GM23338 (cell line): ENCODE measurements at regions not wholly inside any gene's neighbourhood (a gene's known extent, or its start where the extent isn't known, plus 50 kb on each side); places are given as distances from the start of the nearest gene placed in this dataset.

Experiments
- ATAC-seq: fragments of 200-7000 bp; cut with Tn5 transposase; 3 replicates; pipeline ENCODE4 v1.9.1; 2020
- DNase-seq: peaks from one replicate; pipeline ENCODE4 v3.0.0-alpha.2; 2015; ENCODE audit warnings: low spot score
- H2AFZ ChIP-seq: fragments of 200-600 bp; sonication (generic); 2 replicates; pipeline ENCODE4 v1.8.0; 2016; ENCODE audit warnings: antibody characterized with exemption, mild to moderate bottlenecking, moderate library complexity
- H3F3A ChIP-seq: fragments of 200-600 bp; sonication (generic); replicated peaks from 2 replicates; pipeline ENCODE4 v1.8.0; 2017; ENCODE audit warnings: antibody characterized with exemption, mixed run types, low read depth
- H3K27ac ChIP-seq: fragments of 200-600 bp; sonication (generic); 2 replicates; pipeline ENCODE4 v1.6.1; 2016; ENCODE audit warnings: low read depth
- H3K27me3 ChIP-seq: fragments of 200-600 bp; sonication (generic); 2 replicates; pipeline ENCODE4 v1.8.0; 2016; ENCODE audit warnings: mild to moderate bottlenecking, mixed run types, moderate library complexity; ENCODE audit not compliant: insufficient read depth
- H3K36me3 ChIP-seq: fragments of 200-600 bp; sonication (generic); 2 replicates; pipeline ENCODE4 v1.8.0; 2016; ENCODE audit warnings: mild to moderate bottlenecking; ENCODE audit not compliant: insufficient read depth
- H3K4me1 ChIP-seq: fragments of 200-600 bp; sonication (generic); 2 replicates; pipeline ENCODE4 v1.8.0; 2016; ENCODE audit warnings: mild to moderate bottlenecking, moderate library complexity; ENCODE audit not compliant: insufficient read depth
- H3K4me2 ChIP-seq: fragments of 200-600 bp; sonication (generic); 2 replicates; pipeline ENCODE4 v1.7.1; 2017; ENCODE audit warnings: mixed run types
- H3K4me3 ChIP-seq: fragments of 200-600 bp; sonication (generic); 2 replicates; pipeline ENCODE4 v1.6.1; 2016; ENCODE audit warnings: mixed run types
- H3K79me2 ChIP-seq: fragments of 200-600 bp; sonication (generic); replicated peaks from 2 replicates; pipeline ENCODE4 v1.8.0; 2017; ENCODE audit warnings: mild to moderate bottlenecking; ENCODE audit not compliant: insufficient read depth
- H3K9me2 ChIP-seq: fragments of 200-600 bp; sonication (generic); 2 replicates; pipeline ENCODE4 v1.8.0; 2017; ENCODE audit not compliant: insufficient read depth
- H4K20me1 ChIP-seq: fragments of 200-600 bp; sonication (generic); replicated peaks from 2 replicates; pipeline ENCODE4 v1.8.0; 2017; ENCODE audit warnings: mild to moderate bottlenecking; ENCODE audit not compliant: insufficient read depth
- H3K27ac Mint-ChIP-seq: 2 replicates; pipeline ENCODE4 v1.8.0; 2020; ENCODE audit warnings: inconsistent platforms, mild to moderate bottlenecking, moderate library complexity, mixed read lengths
- H3K27me3 Mint-ChIP-seq: 3 replicates; pipeline ENCODE4 v1.8.0; 2022; ENCODE audit warnings: low read depth, mild to moderate bottlenecking, moderate library complexity, mixed read lengths, inconsistent platforms; ENCODE audit not compliant: insufficient read depth, poor library complexity
- H3K36me3 Mint-ChIP-seq: 3 replicates; pipeline ENCODE4 v1.8.0; 2021; ENCODE audit warnings: low read depth, mild to moderate bottlenecking, inconsistent platforms, moderate library complexity, mixed read lengths
- H3K4me1 Mint-ChIP-seq: 3 replicates; pipeline ENCODE4 v1.8.0; 2020; ENCODE audit warnings: mild to moderate bottlenecking, inconsistent platforms, mixed read lengths
- H3K4me3 Mint-ChIP-seq: 3 replicates; pipeline ENCODE4 v1.8.0; 2021; ENCODE audit warnings: moderate library complexity, mild to moderate bottlenecking, inconsistent platforms, mixed read lengths
- H3K9me3 Mint-ChIP-seq: 3 replicates; pipeline ENCODE4 v1.8.0; 2020; ENCODE audit warnings: moderate library complexity, mild to moderate bottlenecking, inconsistent platforms, mixed read lengths
- CREB1 ChIP-seq: fragments of 250-450 bp; sonication (Bioruptor Pico); IDR thresholded peaks from 2 replicates; pipeline ENCODE4 v1.5.0; 2020; ENCODE audit warnings: low read depth, mild to moderate bottlenecking, moderate library complexity
- CTCF ChIP-seq, 2 experiments: fragments of 200-600 bp in 1 of 2; sonication (generic) in 1 of 2; conservative IDR thresholded peaks; 2 replicates each; pipeline versions ENCODE4 v1.5.1 to v1.6.1; 2016 to 2017; ENCODE audit warnings: antibody characterized with exemption in 2 of 2, low read depth in 2 of 2, mild to moderate bottlenecking in 2 of 2, moderate library complexity in 1 of 2
- EZH2 ChIP-seq: fragments of 200-600 bp; sonication (generic); IDR thresholded peaks from one replicate; pipeline ENCODE4 v1.8.0; 2017; ENCODE audit warnings: antibody characterized with exemption, mild to moderate bottlenecking, low read depth; ENCODE audit not compliant: unreplicated experiment
- JUNB ChIP-seq: IDR thresholded peaks from one replicate; pipeline ENCODE4 v1.6.1; 2016; ENCODE audit warnings: antibody characterized with exemption; ENCODE audit not compliant: unreplicated experiment
- NANOG ChIP-seq: IDR thresholded peaks from 2 replicates; pipeline ENCODE4 v1.6.1; 2016; ENCODE audit warnings: antibody characterized with exemption, borderline replicate concordance
- POLR2AphosphoS5 ChIP-seq: IDR thresholded peaks from 2 replicates; pipeline ENCODE4 v1.6.1; 2016; ENCODE audit warnings: antibody characterized with exemption, low read depth
- STAT1 ChIP-seq: IDR thresholded peaks from one replicate; pipeline ENCODE4 v1.6.1; 2016; ENCODE audit warnings: antibody characterized with exemption; ENCODE audit not compliant: unreplicated experiment
- ZNF114 ChIP-seq: fragments of 250-450 bp; sonication (Bioruptor Pico); IDR thresholded peaks from 2 replicates; pipeline ENCODE4 v1.5.0; 2020; ENCODE audit warnings: mild to moderate bottlenecking, moderate library complexity
- TF ChIP-seq, protein P1 (sequence below): fragments of 250-450 bp; sonication (Bioruptor Pico); IDR thresholded peaks from 2 replicates; pipeline ENCODE4 v1.5.0; 2020; ENCODE audit warnings: mild to moderate bottlenecking, moderate library complexity
- TF ChIP-seq, protein P2 (sequence below): IDR thresholded peaks from 2 replicates; pipeline ENCODE4 v1.6.1; 2016; ENCODE audit warnings: antibody characterized with exemption

GRCh38 chr10:59537501-59537900, 172.1 kb downstream of the SLC16A9 start:
- H2AFZ ChIP-seq = no peak overlapping the region
- Mint-ChIP-seq H3K9me3 (no peaks in the 10 kb centered on the region), H3K36me3 (no peaks in the 10 kb centered on the region), H3K27ac (no peak overlapping the region), H3K27me3 (no peaks in the 10 kb centered on the region), H3K4me1 (peaks cover 9% of the 10 kb centered on the region; the same call in 2 of the 3 replicates), H3K4me3 (no peak overlapping the region)
- H3K4me1 ChIP-seq = peaks cover 4% of the 10 kb centered on the region
- H3F3A ChIP-seq = no peaks in the 10 kb centered on the region
- no peaks in the 10 kb centered on the region for H3K9me2 ChIP-seq
- H4K20me1 ChIP-seq = no peaks in the 10 kb centered on the region
- TF ChIP-seq ZNF114 (CRISPR knock-in tag) = no peak
- no peak for TF ChIP-seq STAT1
- TF ChIP-seq, protein P1, sequence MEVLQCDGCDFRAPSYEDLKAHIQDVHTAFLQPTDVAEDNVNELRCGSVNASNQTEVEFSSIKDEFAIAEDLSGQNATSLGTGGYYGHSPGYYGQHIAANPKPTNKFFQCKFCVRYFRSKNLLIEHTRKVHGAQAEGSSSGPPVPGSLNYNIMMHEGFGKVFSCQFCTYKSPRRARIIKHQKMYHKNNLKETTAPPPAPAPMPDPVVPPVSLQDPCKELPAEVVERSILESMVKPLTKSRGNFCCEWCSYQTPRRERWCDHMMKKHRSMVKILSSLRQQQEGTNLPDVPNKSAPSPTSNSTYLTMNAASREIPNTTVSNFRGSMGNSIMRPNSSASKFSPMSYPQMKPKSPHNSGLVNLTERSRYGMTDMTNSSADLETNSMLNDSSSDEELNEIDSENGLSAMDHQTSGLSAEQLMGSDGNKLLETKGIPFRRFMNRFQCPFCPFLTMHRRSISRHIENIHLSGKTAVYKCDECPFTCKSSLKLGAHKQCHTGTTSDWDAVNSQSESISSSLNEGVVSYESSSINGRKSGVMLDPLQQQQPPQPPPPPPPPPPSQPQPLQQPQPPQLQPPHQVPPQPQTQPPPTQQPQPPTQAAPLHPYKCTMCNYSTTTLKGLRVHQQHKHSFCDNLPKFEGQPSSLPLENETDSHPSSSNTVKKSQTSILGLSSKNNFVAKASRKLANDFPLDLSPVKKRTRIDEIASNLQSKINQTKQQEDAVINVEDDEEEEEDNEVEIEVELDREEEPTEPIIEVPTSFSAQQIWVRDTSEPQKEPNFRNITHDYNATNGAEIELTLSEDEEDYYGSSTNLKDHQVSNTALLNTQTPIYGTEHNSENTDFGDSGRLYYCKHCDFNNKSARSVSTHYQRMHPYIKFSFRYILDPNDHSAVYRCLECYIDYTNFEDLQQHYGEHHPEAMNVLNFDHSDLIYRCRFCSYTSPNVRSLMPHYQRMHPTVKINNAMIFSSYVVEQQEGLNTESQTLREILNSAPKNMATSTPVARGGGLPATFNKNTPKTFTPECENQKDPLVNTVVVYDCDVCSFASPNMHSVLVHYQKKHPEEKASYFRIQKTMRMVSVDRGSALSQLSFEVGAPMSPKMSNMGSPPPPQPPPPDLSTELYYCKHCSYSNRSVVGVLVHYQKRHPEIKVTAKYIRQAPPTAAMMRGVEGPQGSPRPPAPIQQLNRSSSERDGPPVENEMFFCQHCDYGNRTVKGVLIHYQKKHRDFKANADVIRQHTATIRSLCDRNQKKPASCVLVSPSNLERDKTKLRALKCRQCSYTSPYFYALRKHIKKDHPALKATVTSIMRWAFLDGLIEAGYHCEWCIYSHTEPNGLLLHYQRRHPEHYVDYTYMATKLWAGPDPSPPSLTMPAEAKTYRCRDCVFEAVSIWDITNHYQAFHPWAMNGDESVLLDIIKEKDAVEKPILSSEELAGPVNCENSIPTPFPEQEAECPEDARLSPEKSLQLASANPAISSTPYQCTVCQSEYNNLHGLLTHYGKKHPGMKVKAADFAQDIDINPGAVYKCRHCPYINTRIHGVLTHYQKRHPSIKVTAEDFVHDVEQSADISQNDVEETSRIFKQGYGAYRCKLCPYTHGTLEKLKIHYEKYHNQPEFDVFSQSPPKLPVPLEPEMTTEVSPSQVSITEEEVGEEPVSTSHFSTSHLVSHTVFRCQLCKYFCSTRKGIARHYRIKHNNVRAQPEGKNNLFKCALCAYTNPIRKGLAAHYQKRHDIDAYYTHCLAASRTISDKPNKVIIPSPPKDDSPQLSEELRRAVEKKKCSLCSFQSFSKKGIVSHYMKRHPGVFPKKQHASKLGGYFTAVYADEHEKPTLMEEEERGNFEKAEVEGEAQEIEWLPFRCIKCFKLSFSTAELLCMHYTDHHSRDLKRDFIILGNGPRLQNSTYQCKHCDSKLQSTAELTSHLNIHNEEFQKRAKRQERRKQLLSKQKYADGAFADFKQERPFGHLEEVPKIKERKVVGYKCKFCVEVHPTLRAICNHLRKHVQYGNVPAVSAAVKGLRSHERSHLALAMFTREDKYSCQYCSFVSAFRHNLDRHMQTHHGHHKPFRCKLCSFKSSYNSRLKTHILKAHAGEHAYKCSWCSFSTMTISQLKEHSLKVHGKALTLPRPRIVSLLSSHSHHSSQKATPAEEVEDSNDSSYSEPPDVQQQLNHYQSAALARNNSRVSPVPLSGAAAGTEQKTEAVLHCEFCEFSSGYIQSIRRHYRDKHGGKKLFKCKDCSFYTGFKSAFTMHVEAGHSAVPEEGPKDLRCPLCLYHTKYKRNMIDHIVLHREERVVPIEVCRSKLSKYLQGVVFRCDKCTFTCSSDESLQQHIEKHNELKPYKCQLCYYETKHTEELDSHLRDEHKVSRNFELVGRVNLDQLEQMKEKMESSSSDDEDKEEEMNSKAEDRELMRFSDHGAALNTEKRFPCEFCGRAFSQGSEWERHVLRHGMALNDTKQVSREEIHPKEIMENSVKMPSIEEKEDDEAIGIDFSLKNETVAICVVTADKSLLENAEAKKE (CRISPR knock-in tag) = no peak
- TF ChIP-seq CTCF (conservative IDR thresholded peaks at IDR 0.05; ENCODE audit: low read depth in 2 of 2) = no peak
- no peak for TF ChIP-seq NANOG
- TF ChIP-seq JUNB = no peak
- TF ChIP-seq, protein P2, sequence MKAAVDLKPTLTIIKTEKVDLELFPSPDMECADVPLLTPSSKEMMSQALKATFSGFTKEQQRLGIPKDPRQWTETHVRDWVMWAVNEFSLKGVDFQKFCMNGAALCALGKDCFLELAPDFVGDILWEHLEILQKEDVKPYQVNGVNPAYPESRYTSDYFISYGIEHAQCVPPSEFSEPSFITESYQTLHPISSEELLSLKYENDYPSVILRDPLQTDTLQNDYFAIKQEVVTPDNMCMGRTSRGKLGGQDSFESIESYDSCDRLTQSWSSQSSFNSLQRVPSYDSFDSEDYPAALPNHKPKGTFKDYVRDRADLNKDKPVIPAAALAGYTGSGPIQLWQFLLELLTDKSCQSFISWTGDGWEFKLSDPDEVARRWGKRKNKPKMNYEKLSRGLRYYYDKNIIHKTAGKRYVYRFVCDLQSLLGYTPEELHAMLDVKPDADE = no peak
- no peak for TF ChIP-seq POLR2AphosphoS5
- no peak for TF ChIP-seq EZH2
- no peak for TF ChIP-seq CREB1
- no peak for ATAC-seq
- no peak overlapping the region for H3K4me3 ChIP-seq
- no peak overlapping the region for H3K4me2 ChIP-seq
- DNase-seq = no peak
- H3K27me3 ChIP-seq = no peaks in the 10 kb centered on the region
- H3K27ac ChIP-seq = no peak overlapping the region
- no peaks in the 10 kb centered on the region for H3K79me2 ChIP-seq
- H3K36me3 ChIP-seq = no peaks in the 10 kb centered on the region
